ENCODE measurements at regions not wholly inside any gene's neighbourhood (a gene's known extent, or its start where the extent isn't known, plus 50 kb on each side); places are given as distances from the start of the nearest gene placed in this dataset.

- no peak for TF ChIP-seq CTCF (IDR thresholded peaks at IDR 0.05; ENCODE audit: insufficient read depth, low read length)
- no peak for TF ChIP-seq POLR2AphosphoS5 (IDR thresholded peaks at IDR 0.05; ENCODE audit: low read depth)
- no peak for TF ChIP-seq GABPA (IDR thresholded peaks at IDR 0.05; ENCODE audit: low read depth)
- TF ChIP-seq REST (IDR thresholded peaks at IDR 0.05; ENCODE audit: insufficient replicate concordance, low read depth), result no peak
- no peak for TF ChIP-seq SPI1 (IDR thresholded peaks at IDR 0.05; ENCODE audit: borderline replicate concordance, low read depth)
Measured at GRCh38 chr11:130721736-130722135, 194.5 kb downstream of the SNX19 start.
